ES-I3 (cell line): ENCODE measurements at regions not wholly inside any gene's neighbourhood (a gene's known extent, or its start where the extent isn't known, plus 50 kb on each side); places are given as distances from the start of the nearest gene placed in this dataset.

ENCODE experiments used
- H3K36me3 ChIP-seq: 2 replicates; pipeline ENCODE4 v1.6.1; 2013; ENCODE audit warnings: mild to moderate bottlenecking, low read length, control low read depth, moderate library complexity; ENCODE audit not compliant: insufficient read depth
- H3K4me1 ChIP-seq: 2 replicates; pipeline ENCODE4 v1.6.1; 2013; ENCODE audit warnings: mild to moderate bottlenecking, control low read depth, low read length; ENCODE audit not compliant: insufficient read depth
- H3K9ac ChIP-seq: 2 replicates; pipeline ENCODE4 v1.6.1; 2013; ENCODE audit warnings: low read depth, mild to moderate bottlenecking, low read length, moderate library complexity
- H3K9me3 ChIP-seq: 2 replicates; pipeline ENCODE4 v1.6.1; 2013; ENCODE audit warnings: mild to moderate bottlenecking, low read length, moderate library complexity; ENCODE audit not compliant: control insufficient read depth, insufficient read depth

- H3K36me3 ChIP-seq = no peaks in the 10 kb centered on the region
- H3K9ac ChIP-seq = no peak overlapping the region
- H3K9me3 ChIP-seq = no peaks in the 10 kb centered on the region
- H3K4me1 ChIP-seq = no peaks in the 10 kb centered on the region
Observed at GRCh38 chr14:26172396-26172795, 425.4 kb downstream of the NOVA1 start.

GRCh38 chr14:26170885-26171284 is 426.9 kb downstream of the NOVA1 start:
- H3K36me3 ChIP-seq = no peaks in the 10 kb centered on the region
- no peaks in the 10 kb centered on the region for H3K9me3 ChIP-seq
- no peaks in the 10 kb centered on the region for H3K4me1 ChIP-seq
- H3K9ac ChIP-seq = no peak overlapping the region

GRCh38 chr14:26163761-26164160 is 434.1 kb downstream of the NOVA1 start:
- Histone ChIP-seq H3K36me3 (no peaks in the 10 kb centered on the region), H3K9ac (no peak overlapping the region), H3K4me1 (no peaks in the 10 kb centered on the region), H3K9me3 (no peaks in the 10 kb centered on the region)

GRCh38 chr14:26157517-26157916 is 440.3 kb downstream of the NOVA1 start:
- no peaks in the 10 kb centered on the region for H3K36me3 ChIP-seq
- H3K9me3 ChIP-seq = no peaks in the 10 kb centered on the region

GRCh38 chr14:26143057-26143456 is 454.8 kb downstream of the NOVA1 start:
- Histone ChIP-seq H3K9ac (no peak overlapping the region), H3K9me3 (no peaks in the 10 kb centered on the region), H3K4me1 (no peaks in the 10 kb centered on the region; the same call in 1 of the 2 replicates), H3K36me3 (no peaks in the 10 kb centered on the region)

More at GRCh38 chr14:26157517-26157916, 440.3 kb downstream of the NOVA1 start:
- Histone ChIP-seq H3K9ac (no peak overlapping the region), H3K4me1 (no peaks in the 10 kb centered on the region)

GRCh38 chr14:26138764-26139445 is 458.9 kb downstream of the NOVA1 start:
- no peaks in the 10 kb centered on the region; the same call in 1 of the 2 replicates for H3K4me1 ChIP-seq
- H3K9ac ChIP-seq = no peak overlapping the region
- H3K36me3 ChIP-seq = no peaks in the 10 kb centered on the region
- no peaks in the 10 kb centered on the region for H3K9me3 ChIP-seq

GRCh38 chr14:26137161-26137560 is 460.7 kb downstream of the NOVA1 start:
- Histone ChIP-seq H3K36me3 (no peaks in the 10 kb centered on the region), H3K9ac (no peak overlapping the region), H3K4me1 (no peaks in the 10 kb centered on the region; the same call in 1 of the 2 replicates), H3K9me3 (no peaks in the 10 kb centered on the region)

- no peaks in the 10 kb centered on the region for H3K4me1 ChIP-seq
- H3K9me3 ChIP-seq = no peaks in the 10 kb centered on the region
Observed at GRCh38 chr14:26132061-26132645, 465.7 kb downstream of the NOVA1 start.

GRCh38 chr14:26130690-26131089 is 467.1 kb downstream of the NOVA1 start:
- Histone ChIP-seq H3K4me1 (no peaks in the 10 kb centered on the region), H3K36me3 (no peaks in the 10 kb centered on the region), H3K9ac (no peak overlapping the region), H3K9me3 (no peaks in the 10 kb centered on the region)

More at GRCh38 chr14:26132061-26132645, 465.7 kb downstream of the NOVA1 start:
- H3K9ac ChIP-seq = no peak overlapping the region
- no peaks in the 10 kb centered on the region for H3K36me3 ChIP-seq

GRCh38 chr14:26128931-26129671 is 468.7 kb downstream of the NOVA1 start:
- no peaks in the 10 kb centered on the region for H3K9me3 ChIP-seq
- H3K9ac ChIP-seq = no peak overlapping the region
- H3K36me3 ChIP-seq = no peaks in the 10 kb centered on the region
- no peaks in the 10 kb centered on the region for H3K4me1 ChIP-seq

- H3K36me3 ChIP-seq = no peaks in the 10 kb centered on the region
- no peaks in the 10 kb centered on the region for H3K4me1 ChIP-seq
- no peaks in the 10 kb centered on the region for H3K9me3 ChIP-seq
- H3K9ac ChIP-seq = no peak overlapping the region
Observed at GRCh38 chr14:26124896-26125438, 472.9 kb downstream of the NOVA1 start.

GRCh38 chr14:26123459-26123858 is 474.4 kb downstream of the NOVA1 start:
- Histone ChIP-seq H3K4me1 (no peaks in the 10 kb centered on the region), H3K9me3 (no peaks in the 10 kb centered on the region), H3K36me3 (no peaks in the 10 kb centered on the region), H3K9ac (no peak overlapping the region)

GRCh38 chr14:26121181-26121580 is 476.7 kb downstream of the NOVA1 start:
- Histone ChIP-seq H3K4me1 (no peaks in the 10 kb centered on the region), H3K9me3 (no peaks in the 10 kb centered on the region), H3K9ac (no peak overlapping the region), H3K36me3 (no peaks in the 10 kb centered on the region)

- Histone ChIP-seq H3K4me1 (no peaks in the 10 kb centered on the region), H3K9ac (no peak overlapping the region), H3K9me3 (no peaks in the 10 kb centered on the region)
Observed at GRCh38 chr14:26113911-26114640, 483.8 kb downstream of the NOVA1 start.

More at GRCh38 chr14:26113911-26114640, 483.8 kb downstream of the NOVA1 start:
- H3K36me3 ChIP-seq = no peaks in the 10 kb centered on the region
